Liver (tissue), 8 donors: ENCODE measurements at regions not wholly inside any gene's neighbourhood (a gene's known extent, or its start where the extent isn't known, plus 50 kb on each side); places are given as distances from the start of the nearest gene placed in this dataset.

ENCODE experiments used
- DNase-seq: peaks from one replicate; pipeline ENCODE4 v3.0.0-alpha.2; 2017; ENCODE audit warnings: low spot score
- H3K27ac ChIP-seq, 2 donors: one replicate each; pipeline ENCODE4 v1.7.0; 2013; ENCODE audit warnings: inconsistent platforms in 2 of 2, low read length in 2 of 2, control low read depth in 1 of 2, low read depth in 1 of 2, mild to moderate bottlenecking in 1 of 2
- H3K27me3 ChIP-seq, 4 donors: one replicate each; pipeline versions ENCODE4 v1.6.1 to v1.7.0; 2013; ENCODE audit warnings: low read length in 3 of 4, inconsistent platforms in 1 of 4, mild to moderate bottlenecking in 1 of 4, moderate library complexity in 1 of 4; ENCODE audit not compliant: control insufficient read depth in 4 of 4, insufficient read depth in 4 of 4
- H3K36me3 ChIP-seq, 4 donors: one replicate each; pipeline versions ENCODE4 v1.6.1 to v1.7.0; 2013; ENCODE audit warnings: low read length in 3 of 4, mild to moderate bottlenecking in 3 of 4, low read depth in 1 of 4, moderate library complexity in 1 of 4; ENCODE audit not compliant: control insufficient read depth in 4 of 4, insufficient read depth in 3 of 4
- H3K4me1 ChIP-seq, 4 donors: one replicate each; pipeline versions ENCODE4 v1.6.1 to v1.7.0; 2013; ENCODE audit warnings: low read length in 3 of 4, mild to moderate bottlenecking in 3 of 4, moderate library complexity in 1 of 4; ENCODE audit not compliant: control insufficient read depth in 4 of 4, insufficient read depth in 4 of 4
- H3K4me3 ChIP-seq, 3 donors: one replicate each; pipeline versions ENCODE4 v1.6.1 to v1.7.0; 2013; ENCODE audit warnings: low read length in 3 of 3, control low read depth in 1 of 3, low read depth in 1 of 3, mild to moderate bottlenecking in 1 of 3
- H3K9ac ChIP-seq, 2 donors: one replicate each; pipeline ENCODE4 v1.7.0; 2013; ENCODE audit warnings: low read length in 2 of 2, mild to moderate bottlenecking in 2 of 2, moderate library complexity in 2 of 2, control low read depth in 1 of 2, low read depth in 1 of 2
- H3K9me3 ChIP-seq, 4 donors: one replicate each; pipeline versions ENCODE4 v1.6.1 to v1.7.0; 2013; ENCODE audit warnings: low read length in 3 of 4; ENCODE audit not compliant: control insufficient read depth in 4 of 4
- EGR1 ChIP-seq, 2 donors: IDR thresholded peaks; 2 replicates each; pipeline ENCODE4 v1.6.1; 2016 to 2018; ENCODE audit warnings: antibody characterized with exemption in 2 of 2, low read depth in 2 of 2
- FOXA1 ChIP-seq: IDR thresholded peaks from 2 replicates; pipeline ENCODE4 v1.6.1; 2016; ENCODE audit warnings: antibody characterized with exemption
- FOXA2 ChIP-seq: IDR thresholded peaks from 2 replicates; pipeline ENCODE4 v1.6.1; 2016; ENCODE audit warnings: antibody characterized with exemption
- GABPA ChIP-seq, 2 donors: IDR thresholded peaks in 1 of 2; conservative IDR thresholded peaks in 1 of 2; 2 replicates each; pipeline ENCODE4 v1.6.1; 2016; ENCODE audit warnings: antibody characterized with exemption in 2 of 2, mild to moderate bottlenecking in 1 of 2, moderate library complexity in 1 of 2
- HNF4A ChIP-seq, 2 donors: conservative IDR thresholded peaks; 2 replicates each; pipeline ENCODE4 v1.6.1; 2016; ENCODE audit warnings: antibody characterized with exemption in 2 of 2, mild to moderate bottlenecking in 2 of 2
- HNF4G ChIP-seq: IDR thresholded peaks from 2 replicates; pipeline ENCODE4 v1.6.1; 2016; ENCODE audit warnings: antibody characterized with exemption
- JUND ChIP-seq, 2 donors: IDR thresholded peaks; 2 replicates each; pipeline ENCODE4 v1.6.1; 2016; ENCODE audit warnings: antibody characterized with exemption in 2 of 2
- NR2F2 ChIP-seq: IDR thresholded peaks from 2 replicates; pipeline ENCODE4 v1.6.1; 2016; ENCODE audit warnings: antibody characterized with exemption
- RAD21 ChIP-seq, 2 donors: IDR thresholded peaks; 2 replicates each; pipeline ENCODE4 v1.6.1; 2016; ENCODE audit warnings: antibody characterized with exemption in 2 of 2, mild to moderate bottlenecking in 2 of 2
- RXRA ChIP-seq, 2 donors: IDR thresholded peaks; 2 replicates each; pipeline ENCODE4 v1.6.1; 2017 to 2018; ENCODE audit warnings: antibody characterized with exemption in 2 of 2, mild to moderate bottlenecking in 1 of 2
- SP1 ChIP-seq: IDR thresholded peaks from 2 replicates; pipeline ENCODE4 v1.6.1; 2018; ENCODE audit warnings: antibody characterized with exemption, mild to moderate bottlenecking
- TAF1 ChIP-seq: conservative IDR thresholded peaks from 2 replicates; pipeline ENCODE4 v1.6.1; 2016; ENCODE audit warnings: antibody characterized with exemption, mild to moderate bottlenecking
- YY1 ChIP-seq: IDR thresholded peaks from 2 replicates; pipeline ENCODE4 v1.6.1; 2016; ENCODE audit warnings: antibody characterized with exemption, mild to moderate bottlenecking
- WGBS: extraction: QIAGEN DNeasy Blood & Tissue Kit; methylation state at CpG from one replicate; pipeline ENCODE4 v1.1.7; 2013; 5-methylcytosine and 5-hydroxymethylcytosine counted together
- TF ChIP-seq, protein P1 (sequence below): IDR thresholded peaks from 2 replicates; pipeline ENCODE4 v1.6.1; 2016; ENCODE audit warnings: antibody characterized with exemption
- TF ChIP-seq, protein P2 (sequence below): fragments of 150-350 bp; IDR thresholded peaks from 2 replicates; pipeline ENCODE4 v1.5.1; 2017; ENCODE audit warnings: improper control_type of control experiment, low read depth, low read length; ENCODE audit not compliant: missing input control
- TF ChIP-seq, protein P3 (sequence below): IDR thresholded peaks from 2 replicates; pipeline ENCODE4 v1.6.1; 2016; ENCODE audit warnings: antibody characterized with exemption
- TF ChIP-seq, protein P4 (sequence below): IDR thresholded peaks from 2 replicates; pipeline ENCODE4 v1.6.1; 2016; ENCODE audit warnings: antibody characterized with exemption, mild to moderate bottlenecking
- TF ChIP-seq, protein P5 (sequence below): IDR thresholded peaks from 2 replicates; pipeline ENCODE4 v1.6.1; 2016; ENCODE audit warnings: antibody characterized with exemption
- donor health status: healthy.
- donor health status: healthy.
- donor health status: healthy.
- donor health status: healthy.
- donor health status: healthy.

DNA sequence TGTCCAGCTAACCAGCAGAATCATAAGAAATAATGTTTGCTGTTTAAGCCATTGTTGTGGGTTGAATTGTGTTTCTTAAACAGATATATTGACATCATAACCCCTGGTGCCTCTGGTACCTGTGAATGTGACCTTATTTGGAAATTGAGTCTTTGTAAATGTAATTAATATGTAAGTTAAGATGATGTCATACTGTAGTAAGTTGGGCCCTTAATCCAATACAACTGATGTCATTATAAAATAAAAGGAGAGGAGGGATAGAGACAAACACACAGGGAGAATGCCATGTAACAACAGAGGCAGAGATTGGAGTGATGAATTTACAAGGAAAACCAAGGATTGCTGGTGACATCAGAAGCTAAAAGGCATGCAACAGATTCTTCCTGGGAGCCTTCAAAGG, 141.4 kb downstream of the ZIC3 start:
- H3K36me3 ChIP-seq: no peaks in the 10 kb centered on the region

DNA sequence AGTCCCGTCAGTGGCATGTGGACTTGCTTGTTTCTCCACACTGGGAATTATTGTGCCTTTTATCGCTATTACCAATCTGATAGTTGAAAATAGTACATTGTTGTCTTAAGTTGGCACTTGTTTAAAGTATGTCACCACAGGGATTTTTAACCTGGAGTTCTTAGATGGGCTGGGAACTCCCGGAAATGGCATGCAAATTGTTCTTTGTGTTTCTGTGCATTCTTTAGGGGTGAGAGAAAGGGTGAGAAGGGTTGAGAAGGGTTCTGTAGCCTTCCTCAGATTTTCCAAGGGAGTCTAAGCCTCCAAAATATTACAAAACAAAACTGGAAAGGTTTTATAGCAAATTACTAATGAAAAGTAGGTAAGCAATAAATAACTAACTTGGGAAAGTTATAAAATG, 176.9 kb downstream of the ZIC3 start:
- no peak for TF ChIP-seq FOXA1
- no peak for TF ChIP-seq FOXA2
- no peak for TF ChIP-seq NR2F2
- TF ChIP-seq EGR1 (IDR thresholded peaks at IDR 0.05; ENCODE audit: low read depth in 2 of 2): no peak
- no peak for TF ChIP-seq RAD21 (IDR thresholded peaks at IDR 0.05)
- TF ChIP-seq HNF4A (conservative IDR thresholded peaks at IDR 0.05): no peak
- TF ChIP-seq, protein P1, sequence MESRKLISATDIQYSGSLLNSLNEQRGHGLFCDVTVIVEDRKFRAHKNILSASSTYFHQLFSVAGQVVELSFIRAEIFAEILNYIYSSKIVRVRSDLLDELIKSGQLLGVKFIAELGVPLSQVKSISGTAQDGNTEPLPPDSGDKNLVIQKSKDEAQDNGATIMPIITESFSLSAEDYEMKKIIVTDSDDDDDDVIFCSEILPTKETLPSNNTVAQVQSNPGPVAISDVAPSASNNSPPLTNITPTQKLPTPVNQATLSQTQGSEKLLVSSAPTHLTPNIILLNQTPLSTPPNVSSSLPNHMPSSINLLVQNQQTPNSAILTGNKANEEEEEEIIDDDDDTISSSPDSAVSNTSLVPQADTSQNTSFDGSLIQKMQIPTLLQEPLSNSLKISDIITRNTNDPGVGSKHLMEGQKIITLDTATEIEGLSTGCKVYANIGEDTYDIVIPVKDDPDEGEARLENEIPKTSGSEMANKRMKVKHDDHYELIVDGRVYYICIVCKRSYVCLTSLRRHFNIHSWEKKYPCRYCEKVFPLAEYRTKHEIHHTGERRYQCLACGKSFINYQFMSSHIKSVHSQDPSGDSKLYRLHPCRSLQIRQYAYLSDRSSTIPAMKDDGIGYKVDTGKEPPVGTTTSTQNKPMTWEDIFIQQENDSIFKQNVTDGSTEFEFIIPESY: no peak
- TF ChIP-seq, protein P2, sequence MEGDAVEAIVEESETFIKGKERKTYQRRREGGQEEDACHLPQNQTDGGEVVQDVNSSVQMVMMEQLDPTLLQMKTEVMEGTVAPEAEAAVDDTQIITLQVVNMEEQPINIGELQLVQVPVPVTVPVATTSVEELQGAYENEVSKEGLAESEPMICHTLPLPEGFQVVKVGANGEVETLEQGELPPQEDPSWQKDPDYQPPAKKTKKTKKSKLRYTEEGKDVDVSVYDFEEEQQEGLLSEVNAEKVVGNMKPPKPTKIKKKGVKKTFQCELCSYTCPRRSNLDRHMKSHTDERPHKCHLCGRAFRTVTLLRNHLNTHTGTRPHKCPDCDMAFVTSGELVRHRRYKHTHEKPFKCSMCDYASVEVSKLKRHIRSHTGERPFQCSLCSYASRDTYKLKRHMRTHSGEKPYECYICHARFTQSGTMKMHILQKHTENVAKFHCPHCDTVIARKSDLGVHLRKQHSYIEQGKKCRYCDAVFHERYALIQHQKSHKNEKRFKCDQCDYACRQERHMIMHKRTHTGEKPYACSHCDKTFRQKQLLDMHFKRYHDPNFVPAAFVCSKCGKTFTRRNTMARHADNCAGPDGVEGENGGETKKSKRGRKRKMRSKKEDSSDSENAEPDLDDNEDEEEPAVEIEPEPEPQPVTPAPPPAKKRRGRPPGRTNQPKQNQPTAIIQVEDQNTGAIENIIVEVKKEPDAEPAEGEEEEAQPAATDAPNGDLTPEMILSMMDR: no peak
- TF ChIP-seq SP1: no peak
- TF ChIP-seq, protein P3, sequence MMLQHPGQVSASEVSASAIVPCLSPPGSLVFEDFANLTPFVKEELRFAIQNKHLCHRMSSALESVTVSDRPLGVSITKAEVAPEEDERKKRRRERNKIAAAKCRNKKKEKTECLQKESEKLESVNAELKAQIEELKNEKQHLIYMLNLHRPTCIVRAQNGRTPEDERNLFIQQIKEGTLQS: no peak
- TF ChIP-seq, protein P4, sequence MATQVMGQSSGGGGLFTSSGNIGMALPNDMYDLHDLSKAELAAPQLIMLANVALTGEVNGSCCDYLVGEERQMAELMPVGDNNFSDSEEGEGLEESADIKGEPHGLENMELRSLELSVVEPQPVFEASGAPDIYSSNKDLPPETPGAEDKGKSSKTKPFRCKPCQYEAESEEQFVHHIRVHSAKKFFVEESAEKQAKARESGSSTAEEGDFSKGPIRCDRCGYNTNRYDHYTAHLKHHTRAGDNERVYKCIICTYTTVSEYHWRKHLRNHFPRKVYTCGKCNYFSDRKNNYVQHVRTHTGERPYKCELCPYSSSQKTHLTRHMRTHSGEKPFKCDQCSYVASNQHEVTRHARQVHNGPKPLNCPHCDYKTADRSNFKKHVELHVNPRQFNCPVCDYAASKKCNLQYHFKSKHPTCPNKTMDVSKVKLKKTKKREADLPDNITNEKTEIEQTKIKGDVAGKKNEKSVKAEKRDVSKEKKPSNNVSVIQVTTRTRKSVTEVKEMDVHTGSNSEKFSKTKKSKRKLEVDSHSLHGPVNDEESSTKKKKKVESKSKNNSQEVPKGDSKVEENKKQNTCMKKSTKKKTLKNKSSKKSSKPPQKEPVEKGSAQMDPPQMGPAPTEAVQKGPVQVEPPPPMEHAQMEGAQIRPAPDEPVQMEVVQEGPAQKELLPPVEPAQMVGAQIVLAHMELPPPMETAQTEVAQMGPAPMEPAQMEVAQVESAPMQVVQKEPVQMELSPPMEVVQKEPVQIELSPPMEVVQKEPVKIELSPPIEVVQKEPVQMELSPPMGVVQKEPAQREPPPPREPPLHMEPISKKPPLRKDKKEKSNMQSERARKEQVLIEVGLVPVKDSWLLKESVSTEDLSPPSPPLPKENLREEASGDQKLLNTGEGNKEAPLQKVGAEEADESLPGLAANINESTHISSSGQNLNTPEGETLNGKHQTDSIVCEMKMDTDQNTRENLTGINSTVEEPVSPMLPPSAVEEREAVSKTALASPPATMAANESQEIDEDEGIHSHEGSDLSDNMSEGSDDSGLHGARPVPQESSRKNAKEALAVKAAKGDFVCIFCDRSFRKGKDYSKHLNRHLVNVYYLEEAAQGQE: no peak
- no peak for TF ChIP-seq GABPA (IDR thresholded peaks at IDR 0.05 in 1 of 2, conservative IDR thresholded peaks at IDR 0.05 in 1 of 2)
- no peak for TF ChIP-seq RXRA (IDR thresholded peaks at IDR 0.05)
- TF ChIP-seq JUND (IDR thresholded peaks at IDR 0.05): no peak
- no peak for TF ChIP-seq YY1
- TF ChIP-seq, protein P5, sequence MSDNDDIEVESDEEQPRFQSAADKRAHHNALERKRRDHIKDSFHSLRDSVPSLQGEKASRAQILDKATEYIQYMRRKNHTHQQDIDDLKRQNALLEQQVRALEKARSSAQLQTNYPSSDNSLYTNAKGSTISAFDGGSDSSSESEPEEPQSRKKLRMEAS: no peak
- TF ChIP-seq TAF1: no peak
- TF ChIP-seq HNF4G: no peak
- Histone ChIP-seq H3K36me3 (no peaks in the 10 kb centered on the region), H3K9ac (no peak overlapping the region), H3K9me3 (no peaks in the 10 kb centered on the region), H3K27ac (no peak overlapping the region), H3K4me1 (no peaks in the 10 kb centered on the region), H3K27me3 (no peaks in the 10 kb centered on the region), H3K4me3 (no peak overlapping the region)
- WGBS: 71% methylated on average over 3 of the region's 3 CpGs
- no peak for DNase-seq

More for the DNA sequence above, 141.4 kb downstream of the ZIC3 start:
- no peak for TF ChIP-seq FOXA1
- no peaks in the 10 kb centered on the region for H3K9me3 ChIP-seq
- H3K4me3 ChIP-seq: no peak overlapping the region
- no peak overlapping the region for H3K27ac ChIP-seq
- no peak for DNase-seq
- no peak overlapping the region for H3K9ac ChIP-seq
- no peaks in the 10 kb centered on the region for H3K27me3 ChIP-seq
- no peaks in the 10 kb centered on the region for H3K4me1 ChIP-seq
